Lung microvascular endothelial cell (primary cell): ENCODE measurements at regions not wholly inside any gene's neighbourhood (a gene's known extent, or its start where the extent isn't known, plus 50 kb on each side); places are given as distances from the start of the nearest gene placed in this dataset.
A peak's percentile ranks its signal among the peaks of the same experiment; 100 is the strongest.
"Not testable (repeated sequence)": the region's sequence is repeated elsewhere in the genome, so short reads cannot be mapped to it uniquely, and the experiment has no call there.

Experiments used
- DNase-seq, 2 donors: peaks; one replicate each; pipeline versions ENCODE4 v3.0.0 to v3.0.0-alpha.2; 2010; ENCODE audit warnings: low read depth in 2 of 2

GRCh38 chr7:145106001-145106400 is 270.1 kb upstream of the TPK1 start:
- no peak for DNase-seq

GRCh38 chr7:145105561-145105960 is 269.7 kb upstream of the TPK1 start:
- no peak for DNase-seq

GRCh38 chr7:145104400-145104799 is 268.5 kb upstream of the TPK1 start:
- no peak for DNase-seq

- not testable (repeated sequence) for DNase-seq
These were observed 266.3 kb upstream of the TPK1 start for GRCh38 chr7:145102199-145102598.

- DNase-seq, result no peak
These were observed 256.9 kb upstream of the TPK1 start for GRCh38 chr7:145092766-145093165.

GRCh38 chr7:145088111-145088745 is 252.4 kb upstream of the TPK1 start:
- DNase-seq, result no peak

- no peak for DNase-seq
These were observed 246.7 kb upstream of the TPK1 start for GRCh38 chr7:145082366-145083161.

- no peak for DNase-seq
These were observed 229.6 kb upstream of the TPK1 start for GRCh38 chr7:145065473-145065872.

- no peak for DNase-seq
These were observed 228.3 kb upstream of the TPK1 start for GRCh38 chr7:145064114-145064513.

- no peak for DNase-seq
These were observed 217.9 kb upstream of the TPK1 start for GRCh38 chr7:145053781-145054180.

GRCh38 chr7:145050415-145050814 is 214.6 kb upstream of the TPK1 start:
- no peak for DNase-seq

GRCh38 chr7:145036604-145037405 is 201.0 kb upstream of the TPK1 start:
- peak; percentile 52 to 62 for DNase-seq

- no peak for DNase-seq
These were observed 195.3 kb upstream of the TPK1 start for GRCh38 chr7:145031162-145031561.

GRCh38 chr7:145030754-145031153 is 194.9 kb upstream of the TPK1 start:
- no peak for DNase-seq

- DNase-seq, result no peak
These were observed 184.6 kb upstream of the TPK1 start for GRCh38 chr7:145020454-145020853.

- no peak for DNase-seq
These were observed 180.2 kb upstream of the TPK1 start for GRCh38 chr7:145016068-145016467.

- no peak for DNase-seq
These were observed 174.0 kb upstream of the TPK1 start for GRCh38 chr7:145009876-145010275.

GRCh38 chr7:145005601-145006000 is 169.7 kb upstream of the TPK1 start:
- no peak for DNase-seq

GRCh38 chr7:144997512-144997911 is 161.7 kb upstream of the TPK1 start:
- DNase-seq, result no peak

- DNase-seq, result no peak
These were observed 159.6 kb upstream of the TPK1 start for GRCh38 chr7:144995495-144995894.

GRCh38 chr7:144991041-144991440 is 155.2 kb upstream of the TPK1 start:
- no peak for DNase-seq

- no peak for DNase-seq
These were observed 151.8 kb upstream of the TPK1 start for GRCh38 chr7:144987686-144988085.
